Astrocyte of the spinal cord (primary cell): ENCODE measurements at regions not wholly inside any gene's neighbourhood (a gene's known extent, or its start where the extent isn't known, plus 50 kb on each side); places are given as distances from the start of the nearest gene placed in this dataset.

Experiments used
- DNase-seq: peaks from one replicate; pipeline ENCODE4 v3.0.0; 2011; ENCODE audit warnings: low read depth, low spot score
- H3K4me3 ChIP-seq: 2 replicates; pipeline ENCODE4 v1.5.1; 2011; ENCODE audit warnings: low read depth, mild to moderate bottlenecking, low read length, moderate library complexity
- in situ Hi-C: cut with HindIII; loops from 2 replicates; pipeline ENCODE4 v1.10.0; 2017; ENCODE audit warnings: low sequenced_read_pairs
- TF ChIP-seq, protein P1 (sequence below): IDR thresholded peaks from 2 replicates; pipeline ENCODE4 v1.5.1; 2012; ENCODE audit warnings: low read depth, mild to moderate bottlenecking, low read length, inconsistent platforms

DNA sequence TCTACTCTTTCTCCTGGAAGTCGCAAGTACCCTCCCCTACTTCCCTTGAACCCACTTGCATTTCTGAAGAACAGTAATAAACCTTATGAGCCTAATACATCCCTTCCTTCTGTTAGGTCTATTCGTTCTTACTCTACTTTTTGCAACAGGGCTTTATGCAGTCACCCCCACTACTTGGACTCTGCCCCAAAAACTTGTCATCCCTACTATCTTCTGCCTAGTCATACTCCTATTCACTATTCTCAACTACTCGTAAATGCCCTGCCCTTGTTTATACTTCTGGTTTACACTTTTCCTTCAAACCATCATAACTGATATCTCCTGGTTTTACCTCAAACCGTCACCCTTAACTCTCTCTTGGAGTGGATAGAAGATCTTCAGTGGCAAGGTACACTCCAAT, 55.2 kb upstream of the SLIT2 start:
- no peak overlapping the region for H3K4me3 ChIP-seq
- TF ChIP-seq, protein P1, sequence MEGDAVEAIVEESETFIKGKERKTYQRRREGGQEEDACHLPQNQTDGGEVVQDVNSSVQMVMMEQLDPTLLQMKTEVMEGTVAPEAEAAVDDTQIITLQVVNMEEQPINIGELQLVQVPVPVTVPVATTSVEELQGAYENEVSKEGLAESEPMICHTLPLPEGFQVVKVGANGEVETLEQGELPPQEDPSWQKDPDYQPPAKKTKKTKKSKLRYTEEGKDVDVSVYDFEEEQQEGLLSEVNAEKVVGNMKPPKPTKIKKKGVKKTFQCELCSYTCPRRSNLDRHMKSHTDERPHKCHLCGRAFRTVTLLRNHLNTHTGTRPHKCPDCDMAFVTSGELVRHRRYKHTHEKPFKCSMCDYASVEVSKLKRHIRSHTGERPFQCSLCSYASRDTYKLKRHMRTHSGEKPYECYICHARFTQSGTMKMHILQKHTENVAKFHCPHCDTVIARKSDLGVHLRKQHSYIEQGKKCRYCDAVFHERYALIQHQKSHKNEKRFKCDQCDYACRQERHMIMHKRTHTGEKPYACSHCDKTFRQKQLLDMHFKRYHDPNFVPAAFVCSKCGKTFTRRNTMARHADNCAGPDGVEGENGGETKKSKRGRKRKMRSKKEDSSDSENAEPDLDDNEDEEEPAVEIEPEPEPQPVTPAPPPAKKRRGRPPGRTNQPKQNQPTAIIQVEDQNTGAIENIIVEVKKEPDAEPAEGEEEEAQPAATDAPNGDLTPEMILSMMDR: no peak
- no peak for DNase-seq
- in situ Hi-C loops: no loop called here

DNA sequence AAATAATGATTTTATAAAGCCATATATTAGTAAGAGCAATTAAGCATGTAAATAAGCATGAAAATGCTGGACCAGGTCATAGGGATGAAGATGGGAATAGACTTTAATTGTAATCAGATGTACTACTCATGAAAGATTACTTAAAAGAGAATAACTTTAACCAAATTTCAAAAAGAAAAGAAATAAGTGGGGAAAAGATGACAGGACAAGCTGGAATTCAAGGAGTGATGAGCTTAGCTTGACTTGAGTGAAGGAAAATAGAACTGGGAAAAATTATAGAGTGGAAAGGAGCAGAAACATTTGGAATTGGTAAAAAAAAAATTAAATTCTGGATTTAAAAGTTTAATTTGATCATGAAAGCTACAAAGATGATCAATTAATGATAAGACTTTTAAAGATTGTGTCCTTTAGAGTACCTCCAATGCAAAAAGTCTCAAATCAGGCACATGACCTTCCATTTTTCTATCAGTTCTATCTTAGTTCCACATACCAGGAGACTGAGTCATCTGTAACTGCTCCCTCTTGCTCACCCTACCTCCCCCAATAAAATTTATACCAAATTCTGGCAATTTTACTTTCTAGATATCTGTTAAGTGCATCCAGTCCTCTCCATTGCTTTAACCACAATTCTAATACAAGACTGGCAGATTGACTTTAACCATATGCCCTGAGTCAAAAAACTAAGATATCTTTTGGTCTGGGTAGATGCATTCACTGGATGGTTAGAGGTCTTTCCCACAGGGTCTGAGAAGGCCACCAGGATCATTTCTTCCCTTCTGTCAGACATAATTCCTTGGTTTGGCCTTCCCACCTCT, 56.4 kb upstream of the SLIT2 start:
- H3K4me3 ChIP-seq: no peak overlapping the region
- in situ Hi-C loops: no loop called here
- TF ChIP-seq, protein P1: no peak
- DNase-seq: peak; percentile 39

DNA sequence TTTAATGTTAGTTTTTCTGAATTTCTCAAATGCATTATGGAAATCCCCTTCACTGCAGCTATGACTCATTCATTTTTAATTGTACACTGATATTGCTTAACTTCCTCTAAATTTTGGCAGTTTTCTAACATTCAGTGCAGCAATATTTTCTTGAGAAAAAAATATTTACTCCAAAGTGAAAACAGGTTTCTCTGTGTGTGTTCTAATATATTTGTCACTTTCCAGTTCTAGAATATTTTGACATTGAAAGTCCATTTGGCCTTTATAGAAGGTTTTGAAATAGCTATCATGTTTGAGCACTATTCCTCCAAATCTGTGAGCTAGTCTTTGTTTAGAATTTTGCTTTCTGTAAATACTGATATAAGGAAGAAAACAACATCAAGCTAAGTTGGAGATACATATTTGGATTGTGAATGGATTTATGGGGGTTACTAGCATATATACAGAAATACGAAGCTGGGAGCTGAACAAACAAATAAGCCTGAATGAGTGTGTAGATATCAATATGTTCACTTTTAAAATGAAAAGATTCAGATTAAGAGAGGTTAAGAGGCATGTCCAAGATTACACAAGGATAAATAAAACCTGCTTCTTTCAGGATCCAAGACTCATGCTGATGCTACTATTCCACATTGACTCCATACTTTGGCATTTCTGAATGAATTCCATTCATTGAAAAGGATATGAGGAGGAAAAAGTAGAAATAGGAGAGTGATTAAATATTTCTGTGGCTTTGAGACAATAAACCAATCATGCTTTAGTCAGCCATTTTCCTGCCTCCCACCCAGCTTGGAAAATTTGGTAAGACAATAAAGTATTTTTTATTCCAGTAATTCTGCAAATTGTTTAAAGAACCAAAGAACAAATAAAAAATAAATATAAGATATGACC, 57.3 kb upstream of the SLIT2 start:
- TF ChIP-seq, protein P1: no peak
- H3K4me3 ChIP-seq: no peak overlapping the region
- peak; percentile 75 for DNase-seq
- in situ Hi-C loops: no loop called here

DNA sequence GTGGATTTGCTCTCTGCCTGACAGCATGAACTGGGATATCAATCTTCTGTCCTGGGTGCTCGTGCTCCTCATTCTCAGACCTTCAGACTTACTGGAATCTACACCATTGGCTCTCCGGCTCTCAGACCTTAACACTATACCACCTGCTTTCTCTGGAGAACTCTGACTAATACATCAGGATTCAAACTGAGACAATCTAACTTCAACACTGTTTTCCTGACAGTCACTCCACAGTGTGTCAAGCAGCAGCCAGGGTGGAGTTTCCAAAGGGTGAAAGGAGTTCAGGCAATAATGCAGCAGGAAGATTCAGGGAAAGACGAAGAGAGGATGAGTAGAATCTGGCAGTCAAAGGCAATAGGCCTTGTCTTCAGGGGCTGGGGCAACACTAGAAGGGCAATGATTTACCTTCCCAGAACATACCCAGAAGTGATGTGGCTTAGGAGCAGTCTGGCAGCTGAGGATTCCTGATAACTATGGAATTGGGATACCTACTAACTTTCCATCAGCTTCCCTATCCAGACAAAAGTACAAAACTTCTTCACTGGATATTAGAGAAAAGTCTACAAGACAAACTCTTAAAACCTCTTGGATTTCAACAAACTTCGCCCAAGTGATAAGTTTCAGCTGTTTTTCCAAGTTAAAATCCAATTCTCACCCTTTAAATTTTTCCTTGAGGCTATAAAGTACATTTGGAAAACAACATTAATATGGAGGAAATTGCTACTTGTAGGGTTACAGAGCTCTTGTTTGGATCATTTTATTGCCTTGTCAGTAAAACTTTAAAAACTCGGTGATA, 58.4 kb upstream of the SLIT2 start:
- DNase-seq: peak; percentile 20
- TF ChIP-seq, protein P1: no peak
- in situ Hi-C loops: no loop called here
- no peak overlapping the region for H3K4me3 ChIP-seq

DNA sequence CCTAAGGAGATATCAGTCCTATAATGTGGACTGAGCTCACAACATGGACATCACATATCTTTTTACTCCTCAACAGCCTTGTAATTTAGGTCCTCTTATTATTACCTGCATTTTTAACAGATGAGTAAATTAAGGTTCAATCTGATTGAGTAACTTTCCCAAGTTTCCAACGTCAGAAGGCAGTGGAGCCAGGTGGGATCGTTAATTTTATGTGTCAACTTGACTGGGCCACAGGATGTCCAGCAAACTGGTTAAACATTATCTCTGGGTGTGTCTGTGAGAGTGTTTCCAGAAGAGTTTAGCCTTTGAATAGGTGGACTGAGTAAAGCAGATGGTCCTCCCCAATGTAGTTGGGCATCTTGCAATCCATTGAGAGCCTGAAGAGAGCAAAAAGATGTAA, 59.0 kb upstream of the SLIT2 start:
- H3K4me3 ChIP-seq: no peak overlapping the region

More for the DNA sequence above, 59.0 kb upstream of the SLIT2 start:
- in situ Hi-C loops: no loop called here
- TF ChIP-seq, protein P1: no peak
- DNase-seq: no peak
